ENCODE measurements at regions not wholly inside any gene's neighbourhood (a gene's known extent, or its start where the extent isn't known, plus 50 kb on each side); places are given as distances from the start of the nearest gene placed in this dataset.

DNA sequence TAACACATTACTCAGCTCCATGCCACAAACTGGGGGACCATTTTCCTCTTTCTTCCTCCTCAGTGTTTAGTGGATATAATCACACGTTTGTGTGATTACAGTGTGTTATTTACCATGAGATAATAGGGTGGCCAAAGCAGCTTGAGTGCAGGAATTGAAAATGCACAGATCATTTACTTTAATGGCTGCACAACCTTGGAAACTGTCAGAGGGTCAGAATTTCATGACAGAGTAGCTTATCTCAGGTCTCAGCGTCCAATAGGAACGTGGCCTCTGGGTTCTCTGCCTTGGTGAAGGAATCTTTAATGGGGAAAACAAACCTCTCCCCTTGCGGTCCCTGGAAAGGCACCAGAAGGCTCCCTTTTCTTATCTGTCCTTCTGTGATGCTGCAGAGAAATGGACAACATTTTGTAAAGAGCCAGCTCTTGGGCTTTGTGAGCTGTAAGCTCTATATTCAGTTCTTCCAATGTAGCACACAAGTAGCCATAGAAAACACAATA, 87.4 kb upstream of the CD180 start:
- intact Hi-C loops (cut with micrococcal nuclease; ENCODE audit: unreplicated experiment): no loop called here
- ChIA-PET CTCF (no interaction called here), POLR2A (ENCODE audit: unreplicated experiment) (no interaction called here)

GRCh38 chr5:67283275-67283987, 86.8 kb upstream of the CD180 start:
- Histone ChIP-seq H3K4me1 (replicated peaks; ENCODE audit: insufficient read depth) (no peaks in the 10 kb centered on the region), H3K4me2 (no peak overlapping the region), H3K36me3 (ENCODE audit: low read depth) (no peaks in the 10 kb centered on the region), H2AFZ (no peak overlapping the region), H4K20me1 (ENCODE audit: insufficient read depth) (no peaks in the 10 kb centered on the region), H3K9me3 (ENCODE audit: insufficient read depth, low read depth) (no peaks in the 10 kb centered on the region), H3K9me2 (ENCODE audit: insufficient read depth) (no peaks in the 10 kb centered on the region), H3K27ac (no peak overlapping the region), H3K79me2 (ENCODE audit: low read depth) (no peaks in the 10 kb centered on the region), H3F3A (ENCODE audit: insufficient read depth, low read depth) (no peaks in the 10 kb centered on the region), H3K4me3 (no peak overlapping the region), H3K27me3 (ENCODE audit: insufficient read depth, low read depth) (no peaks in the 10 kb centered on the region; the same call in 1 of the 2 replicates)
- TF ChIP-seq EZH2 (IDR thresholded peaks at IDR 0.05; ENCODE audit: low read depth) (no peak), CTCF (conservative IDR thresholded peaks at IDR 0.05) (no peak)
- ChIA-PET POLR2A (ENCODE audit: unreplicated experiment) (no interaction called here), CTCF (no interaction called here)
- BruUV-seq (replicated peaks): no TSS peak
- intact Hi-C loops (cut with micrococcal nuclease; ENCODE audit: unreplicated experiment): no loop called here
- no peak for DNase-seq

More for the DNA sequence above, 87.4 kb upstream of the CD180 start:
- TF ChIP-seq CTCF (conservative IDR thresholded peaks at IDR 0.05): no peak
- no peak for TF ChIP-seq EZH2 (IDR thresholded peaks at IDR 0.05; ENCODE audit: low read depth)
- H3K4me2 ChIP-seq: no peak overlapping the region
- H2AFZ ChIP-seq: no peak overlapping the region
- H3F3A ChIP-seq (ENCODE audit: insufficient read depth, low read depth): no peaks in the 10 kb centered on the region
- H3K27ac ChIP-seq: no peak overlapping the region
- no peaks in the 10 kb centered on the region for H3K9me3 ChIP-seq (ENCODE audit: insufficient read depth, low read depth)
- H3K27me3 ChIP-seq (ENCODE audit: insufficient read depth, low read depth): no peaks in the 10 kb centered on the region; the same call in 1 of the 2 replicates
- no peaks in the 10 kb centered on the region for H3K4me1 ChIP-seq (replicated peaks; ENCODE audit: insufficient read depth)
- no peak for DNase-seq
- no peaks in the 10 kb centered on the region for H3K79me2 ChIP-seq (ENCODE audit: low read depth)
- no peaks in the 10 kb centered on the region for H4K20me1 ChIP-seq (ENCODE audit: insufficient read depth)
- BruUV-seq (replicated peaks): no TSS peak
- no peaks in the 10 kb centered on the region for H3K9me2 ChIP-seq (ENCODE audit: insufficient read depth)
- H3K36me3 ChIP-seq (ENCODE audit: low read depth): no peaks in the 10 kb centered on the region
- no peak overlapping the region for H3K4me3 ChIP-seq

DNA sequence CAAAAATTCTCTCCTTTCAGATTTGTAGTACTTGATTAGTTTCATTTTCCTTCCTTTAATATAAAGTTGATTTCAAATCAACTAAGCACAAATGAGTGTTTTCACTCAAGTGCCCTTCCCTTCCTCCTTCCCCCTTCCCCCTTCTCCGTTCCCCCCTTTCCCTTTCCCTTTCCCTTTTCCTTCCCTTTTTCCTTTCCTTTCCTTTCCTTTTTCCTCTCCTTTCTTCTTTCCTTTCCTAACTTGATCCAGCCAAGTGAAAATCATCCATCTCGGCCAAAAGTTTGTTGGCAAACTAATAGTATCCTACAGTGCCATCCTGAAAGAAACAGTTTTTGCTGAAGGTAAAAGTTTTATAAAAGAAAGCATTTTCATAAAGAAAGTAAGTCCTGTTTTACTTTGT, 85.3 kb upstream of the CD180 start:
- Histone ChIP-seq H3K9me3 (ENCODE audit: insufficient read depth, low read depth) (no peaks in the 10 kb centered on the region), H3K36me3 (ENCODE audit: low read depth) (no peaks in the 10 kb centered on the region), H2AFZ (no peak overlapping the region), H3K9me2 (ENCODE audit: insufficient read depth) (no peaks in the 10 kb centered on the region), H4K20me1 (ENCODE audit: insufficient read depth) (no peaks in the 10 kb centered on the region), H3K27ac (no peak overlapping the region), H3K4me1 (replicated peaks; ENCODE audit: insufficient read depth) (no peaks in the 10 kb centered on the region), H3K4me2 (no peak overlapping the region), H3F3A (ENCODE audit: insufficient read depth, low read depth) (no peaks in the 10 kb centered on the region), H3K27me3 (ENCODE audit: insufficient read depth, low read depth) (no peaks in the 10 kb centered on the region; the same call in 1 of the 2 replicates), H3K79me2 (ENCODE audit: low read depth) (no peaks in the 10 kb centered on the region), H3K4me3 (no peak overlapping the region)
- ChIA-PET CTCF (no interaction called here), POLR2A (ENCODE audit: unreplicated experiment) (no interaction called here)
- intact Hi-C loops (cut with micrococcal nuclease; ENCODE audit: unreplicated experiment): no loop called here
- TF ChIP-seq CTCF (conservative IDR thresholded peaks at IDR 0.05) (no peak), EZH2 (IDR thresholded peaks at IDR 0.05; ENCODE audit: low read depth) (no peak)
- DNase-seq: no peak
- BruUV-seq (replicated peaks): no TSS peak
